HCT116 (cell line): ENCODE measurements at regions not wholly inside any gene's neighbourhood (a gene's known extent, or its start where the extent isn't known, plus 50 kb on each side); places are given as distances from the start of the nearest gene placed in this dataset.

Experiments used
- ATAC-seq: fragments of 200-7000 bp; cut with Tn5 transposase; 2 replicates; pipeline ENCODE4 v1.9.1; 2020; ENCODE audit warnings: mild to moderate bottlenecking, moderate library complexity
- BruUV-seq: library from RNA; stranded (reverse); fragments of 400-500 nt; replicated peaks from 2 replicates; lab custom pipeline; 2021; lab: Mats Ljungman, UMichigan
- CTCF ChIA-PET: fragments of 300-600 bp; sonication (Branson Sonifier 250); formaldehyde crosslinking; loops from one replicate; lab custom pipeline; 2021; ENCODE audit warnings: antibody characterized with exemption; lab: Charles Lee
- POLR2A ChIA-PET: fragments of 300-600, 350-600 bp; sonication (Branson Sonifier 250); formaldehyde crosslinking; loops from one replicate; lab custom pipeline; 2021; ENCODE audit warnings: antibody characterized with exemption; lab: Charles Lee
- RAD21 ChIA-PET, 2 experiments: fragments of 300-600 bp; sonication (Branson Sonifier 250); formaldehyde crosslinking; loops; one replicate each; lab custom pipeline; 2023; ENCODE audit warnings: low total read pairs in 2 of 2; ENCODE audit not compliant: uncharacterized antibody in 2 of 2, unreplicated experiment in 2 of 2, low non-redundant PET in 1 of 2; lab: Charles Lee
- DNase-seq: peaks from one replicate; pipeline ENCODE4 v3.0.0-alpha.2; 2010; ENCODE audit warnings: low read depth, low spot score
- H2AFZ ChIP-seq: fragments of 200-600 bp; shearing (Covaris generic), sonication (generic); 2 replicates; pipeline ENCODE4 v1.6.1; 2017; ENCODE audit warnings: low read depth, mixed run types, mixed read lengths, antibody characterized with exemption, low read length; ENCODE audit not compliant: poor library complexity, severe bottlenecking
- H3K27ac ChIP-seq: 2 replicates; pipeline ENCODE4 v1.5.1; 2012; ENCODE audit warnings: low read depth, low read length
- H3K27me3 ChIP-seq: fragments of 200-600 bp; sonication (generic); 2 replicates; pipeline ENCODE4 v1.6.1; 2016; ENCODE audit warnings: mixed run types, low read length, mixed read lengths; ENCODE audit not compliant: insufficient read depth
- H3K36me3 ChIP-seq, 2 experiments: fragments of 200-500 bp in 1 of 2; fragments of 200-600 bp in 1 of 2; sonication (Bioruptor generic) in 1 of 2; sonication (generic) in 1 of 2; 2 replicates each; pipeline versions ENCODE4 v1.5.1 to v1.6.1; 2014 to 2016; ENCODE audit warnings: low read length in 2 of 2, inconsistent platforms in 1 of 2, mixed read lengths in 1 of 2, mixed run types in 1 of 2; ENCODE audit not compliant: insufficient read depth in 2 of 2, control insufficient read depth in 1 of 2
- H3K4me1 ChIP-seq, 2 experiments: fragments of 200-600 bp in 1 of 2; sonication (generic) in 1 of 2; 2 replicates each; pipeline versions ENCODE4 v1.5.1 to v1.6.1; 2012 to 2017; ENCODE audit warnings: low read length in 2 of 2, inconsistent platforms in 1 of 2, mild to moderate bottlenecking in 1 of 2, mixed read lengths in 1 of 2, mixed run types in 1 of 2, moderate library complexity in 1 of 2; ENCODE audit not compliant: insufficient read depth in 2 of 2, control insufficient read depth in 1 of 2
- H3K4me2 ChIP-seq: fragments of 200-600 bp; sonication (generic); 2 replicates; pipeline ENCODE4 v1.6.1; 2017; ENCODE audit warnings: mixed run types, low read length, mixed read lengths
- H3K4me3 ChIP-seq, 2 experiments: fragments of 200-600 bp in 1 of 2; sonication (generic) in 1 of 2; replicated peaks in 1 of 2; 2 replicates each; pipeline ENCODE4 v1.5.1; 2011 to 2016; ENCODE audit warnings: low read length in 2 of 2, control low read depth in 1 of 2, low read depth in 1 of 2, mild to moderate bottlenecking in 1 of 2, mixed read lengths in 1 of 2, mixed run types in 1 of 2
- H3K79me2 ChIP-seq: fragments of 200-600 bp; sonication (generic); 2 replicates; pipeline ENCODE4 v1.6.1; 2017; ENCODE audit warnings: mild to moderate bottlenecking, mixed run types, low read length, moderate library complexity, mixed read lengths; ENCODE audit not compliant: insufficient read depth
- H3K9ac ChIP-seq: fragments of 200-600 bp; sonication (generic); 2 replicates; pipeline ENCODE4 v1.6.1; 2016; ENCODE audit warnings: low read length, mixed read lengths
- H3K9me2 ChIP-seq: fragments of 200-600 bp; sonication (generic), shearing (Covaris generic); 2 replicates; pipeline ENCODE4 v1.6.1; 2017; ENCODE audit warnings: mixed run types, mild to moderate bottlenecking, moderate library complexity; ENCODE audit not compliant: insufficient read depth
- H3K9me3 ChIP-seq, 2 experiments: fragments of 200-500 bp in 1 of 2; fragments of 200-600 bp in 1 of 2; sonication (Bioruptor generic) in 1 of 2; sonication (generic) in 1 of 2; 2 replicates each; pipeline ENCODE4 v1.6.1; 2014 to 2017; ENCODE audit warnings: low read length in 2 of 2, mixed read lengths in 2 of 2, inconsistent platforms in 1 of 2, low read depth in 1 of 2, mild to moderate bottlenecking in 1 of 2, mixed run types in 1 of 2, moderate library complexity in 1 of 2; ENCODE audit not compliant: control insufficient read depth in 1 of 2, insufficient read depth in 1 of 2
- H4K20me1 ChIP-seq: fragments of 200-600 bp; sonication (generic), shearing (Covaris generic); 2 replicates; pipeline ENCODE4 v1.6.1; 2017; ENCODE audit warnings: mixed run types, mild to moderate bottlenecking, moderate library complexity; ENCODE audit not compliant: insufficient read depth
- CBX3 ChIP-seq: IDR thresholded peaks from 2 replicates; pipeline ENCODE4 v1.6.1; 2012; ENCODE audit warnings: low read depth
- CEBPB ChIP-seq: IDR thresholded peaks from 2 replicates; pipeline ENCODE4 v1.6.1; 2012; ENCODE audit warnings: low read depth
- CTCF ChIP-seq, 3 experiments: fragments of 200-600 bp in 1 of 3; sonication (generic) in 1 of 3; IDR thresholded peaks in 2 of 3; conservative IDR thresholded peaks in 1 of 3; 2 replicates each; pipeline ENCODE4 v1.5.1; 2012 to 2017; ENCODE audit warnings: low read depth in 2 of 3, low read length in 2 of 3, antibody characterized with exemption in 1 of 3, borderline replicate concordance in 1 of 3, control low read depth in 1 of 3, mild to moderate bottlenecking in 1 of 3, mixed read lengths in 1 of 3, mixed run types in 1 of 3, moderate library complexity in 1 of 3; ENCODE audit not compliant: insufficient read depth in 1 of 3
- EGR1 ChIP-seq: IDR thresholded peaks from 2 replicates; pipeline ENCODE4 v1.6.1; 2012; ENCODE audit warnings: low read depth
- ELF1 ChIP-seq: IDR thresholded peaks from 2 replicates; pipeline ENCODE4 v1.6.1; 2012; ENCODE audit warnings: low read depth, borderline replicate concordance
- EZH2 ChIP-seq: fragments of 200-600 bp; sonication (generic); IDR thresholded peaks from 2 replicates; pipeline ENCODE4 v1.6.1; 2017; ENCODE audit warnings: antibody characterized with exemption, mixed run types
- EZH2phosphoT487 ChIP-seq: fragments of 200-600 bp; IDR thresholded peaks from 2 replicates; pipeline ENCODE4 v1.6.1; 2018; ENCODE audit warnings: antibody characterized with exemption, borderline replicate concordance
- FOSL1 ChIP-seq: IDR thresholded peaks from 2 replicates; pipeline ENCODE4 v1.6.1; 2012; ENCODE audit warnings: low read depth
- JUND ChIP-seq: IDR thresholded peaks from 2 replicates; pipeline ENCODE4 v1.6.1; 2012
- MAX ChIP-seq: IDR thresholded peaks from 2 replicates; pipeline ENCODE4 v1.6.1; 2012
- POLR2A ChIP-seq: IDR thresholded peaks from 2 replicates; pipeline ENCODE4 v1.7.0; 2011; ENCODE audit warnings: borderline replicate concordance; ENCODE audit not compliant: insufficient read depth, insufficient read length; ENCODE audit errors: extremely low read depth
- POLR2AphosphoS5 ChIP-seq: IDR thresholded peaks from 2 replicates; pipeline ENCODE4 v1.6.1; 2011; ENCODE audit warnings: mild to moderate bottlenecking, low read depth, low read length, moderate library complexity
- SIN3A ChIP-seq: IDR thresholded peaks from 2 replicates; pipeline ENCODE4 v1.6.1; 2012; ENCODE audit warnings: low read depth
- SP1 ChIP-seq: IDR thresholded peaks from 2 replicates; pipeline ENCODE4 v1.6.1; 2012; ENCODE audit warnings: low read depth
- SRF ChIP-seq: IDR thresholded peaks from 2 replicates; pipeline ENCODE4 v1.6.1; 2012; ENCODE audit warnings: low read depth
- TCF7L2 ChIP-seq: IDR thresholded peaks from 2 replicates; pipeline ENCODE4 v1.7.0; 2011; ENCODE audit warnings: borderline replicate concordance, inconsistent platforms; ENCODE audit not compliant: insufficient read depth, insufficient read length; ENCODE audit errors: extremely low read depth
- ZBTB33 ChIP-seq: IDR thresholded peaks from 2 replicates; pipeline ENCODE4 v1.6.1; 2011; ENCODE audit warnings: mild to moderate bottlenecking, low read length, moderate library complexity; ENCODE audit not compliant: insufficient replicate concordance; ENCODE audit errors: extremely low read depth
- ZFX ChIP-seq: fragments of 450-650 bp; IDR thresholded peaks from 2 replicates; pipeline ENCODE4 v1.6.1; 2017
- intact Hi-C: fragments of 100-400 bp; cut with micrococcal nuclease; formaldehyde crosslinking; loops from 2 replicates; pipeline ENCODE4 v1.10.0; 2022
- TF ChIP-seq, protein P1 (sequence below): IDR thresholded peaks from 2 replicates; pipeline ENCODE4 v1.6.1; 2012
- TF ChIP-seq, protein P2 (sequence below): IDR thresholded peaks from 2 replicates; pipeline ENCODE4 v1.6.1; 2012; ENCODE audit warnings: low read depth

GRCh38 chr6:24990944-24991809 lies 55.4 kb upstream of the RIPOR2 start:
- Histone ChIP-seq H3K4me2 (no peak overlapping the region), H3K79me2 (no peaks in the 10 kb centered on the region), H3K9me3 (no peaks in the 10 kb centered on the region), H3K27me3 (no peaks in the 10 kb centered on the region), H4K20me1 (no peaks in the 10 kb centered on the region), H3K36me3 (no peaks in the 10 kb centered on the region), H3K9me2 (no peaks in the 10 kb centered on the region), H3K9ac (no peak overlapping the region), H3K4me3 (no peak overlapping the region), H3K4me1 (no peaks in the 10 kb centered on the region), H3K27ac (no peak overlapping the region), H2AFZ (no peak overlapping the region)
- POLR2A ChIA-PET, result no interaction called here
- BruUV-seq, result no TSS peak
- ATAC-seq (0 out of 2 replicates have a peak, but pooled peaks have one; percentile 20), DNase-seq (no peak)
- RAD21 ChIA-PET, result interaction anchor here in 1 of 2 experiments (0.6 kb wide), 1 partner anchor 80 kb away, joined by 4 read pairs; no protein-coding TSS in a partner anchor
- TF ChIP-seq MAX, result no peak
- TF ChIP-seq JUND, result no peak
- TF ChIP-seq EZH2phosphoT487, result no peak
- TF ChIP-seq SIN3A, result no peak
- TF ChIP-seq TCF7L2, result no peak
- TF ChIP-seq ZBTB33, result no peak
- TF ChIP-seq CEBPB, result no peak
- no peak for TF ChIP-seq EGR1
- no peak for TF ChIP-seq POLR2AphosphoS5
- TF ChIP-seq FOSL1, result no peak
- TF ChIP-seq CBX3, result no peak
- TF ChIP-seq EZH2, result no peak
- TF ChIP-seq ZFX, result no peak
- TF ChIP-seq SRF, result no peak
- TF ChIP-seq, protein P1, sequence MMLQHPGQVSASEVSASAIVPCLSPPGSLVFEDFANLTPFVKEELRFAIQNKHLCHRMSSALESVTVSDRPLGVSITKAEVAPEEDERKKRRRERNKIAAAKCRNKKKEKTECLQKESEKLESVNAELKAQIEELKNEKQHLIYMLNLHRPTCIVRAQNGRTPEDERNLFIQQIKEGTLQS, result no peak
- no peak for TF ChIP-seq CTCF (IDR thresholded peaks at IDR 0.05 in 2 of 3, conservative IDR thresholded peaks at IDR 0.05 in 1 of 3; ENCODE audit: borderline replicate concordance in 1 of 3, insufficient read depth in 1 of 3, low read depth in 2 of 3, low read length in 2 of 3)
- TF ChIP-seq, protein P2, sequence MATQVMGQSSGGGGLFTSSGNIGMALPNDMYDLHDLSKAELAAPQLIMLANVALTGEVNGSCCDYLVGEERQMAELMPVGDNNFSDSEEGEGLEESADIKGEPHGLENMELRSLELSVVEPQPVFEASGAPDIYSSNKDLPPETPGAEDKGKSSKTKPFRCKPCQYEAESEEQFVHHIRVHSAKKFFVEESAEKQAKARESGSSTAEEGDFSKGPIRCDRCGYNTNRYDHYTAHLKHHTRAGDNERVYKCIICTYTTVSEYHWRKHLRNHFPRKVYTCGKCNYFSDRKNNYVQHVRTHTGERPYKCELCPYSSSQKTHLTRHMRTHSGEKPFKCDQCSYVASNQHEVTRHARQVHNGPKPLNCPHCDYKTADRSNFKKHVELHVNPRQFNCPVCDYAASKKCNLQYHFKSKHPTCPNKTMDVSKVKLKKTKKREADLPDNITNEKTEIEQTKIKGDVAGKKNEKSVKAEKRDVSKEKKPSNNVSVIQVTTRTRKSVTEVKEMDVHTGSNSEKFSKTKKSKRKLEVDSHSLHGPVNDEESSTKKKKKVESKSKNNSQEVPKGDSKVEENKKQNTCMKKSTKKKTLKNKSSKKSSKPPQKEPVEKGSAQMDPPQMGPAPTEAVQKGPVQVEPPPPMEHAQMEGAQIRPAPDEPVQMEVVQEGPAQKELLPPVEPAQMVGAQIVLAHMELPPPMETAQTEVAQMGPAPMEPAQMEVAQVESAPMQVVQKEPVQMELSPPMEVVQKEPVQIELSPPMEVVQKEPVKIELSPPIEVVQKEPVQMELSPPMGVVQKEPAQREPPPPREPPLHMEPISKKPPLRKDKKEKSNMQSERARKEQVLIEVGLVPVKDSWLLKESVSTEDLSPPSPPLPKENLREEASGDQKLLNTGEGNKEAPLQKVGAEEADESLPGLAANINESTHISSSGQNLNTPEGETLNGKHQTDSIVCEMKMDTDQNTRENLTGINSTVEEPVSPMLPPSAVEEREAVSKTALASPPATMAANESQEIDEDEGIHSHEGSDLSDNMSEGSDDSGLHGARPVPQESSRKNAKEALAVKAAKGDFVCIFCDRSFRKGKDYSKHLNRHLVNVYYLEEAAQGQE, result no peak
- TF ChIP-seq SP1, result no peak
- no peak for TF ChIP-seq ELF1
- TF ChIP-seq POLR2A, result no peak
- CTCF ChIA-PET, result interaction anchor here (0.8 to 3.1 kb wide), 13 partner anchors 9 to 466 kb away, joined by 3 to 59 read pairs (median 4); no protein-coding TSS in a partner anchor
- intact Hi-C loops, result no loop called here
